Neuronal stem cell (in vitro differentiated cells): ENCODE measurements at regions not wholly inside any gene's neighbourhood (a gene's known extent, or its start where the extent isn't known, plus 50 kb on each side); places are given as distances from the start of the nearest gene placed in this dataset.

Experiments used
- DNase-seq: peaks from one replicate; pipeline ENCODE4 v3.0.0-alpha.2; 2013; ENCODE audit warnings: low spot score
- H2AFZ ChIP-seq: one replicate; pipeline ENCODE4 v1.6.1; 2013; ENCODE audit warnings: mild to moderate bottlenecking, low read length, inconsistent platforms
- H2AK5ac ChIP-seq: 2 replicates; pipeline ENCODE4 v1.6.1; 2013; ENCODE audit warnings: low read depth, mild to moderate bottlenecking, inconsistent platforms, low read length, moderate library complexity, mixed read lengths
- H2BK120ac ChIP-seq: 2 replicates; pipeline ENCODE4 v1.6.1; 2013; ENCODE audit warnings: low read depth, mild to moderate bottlenecking, inconsistent platforms, low read length, moderate library complexity, mixed read lengths
- H2BK12ac ChIP-seq: one replicate; pipeline ENCODE4 v1.6.1; 2013; ENCODE audit warnings: low read length, inconsistent platforms
- H2BK15ac ChIP-seq: 2 replicates; pipeline ENCODE4 v1.6.1; 2013; ENCODE audit warnings: mild to moderate bottlenecking, low read length, inconsistent platforms, mixed read lengths
- H2BK5ac ChIP-seq: one replicate; pipeline ENCODE4 v1.6.1; 2013; ENCODE audit warnings: inconsistent platforms, mild to moderate bottlenecking, low read length, moderate library complexity
- H3K14ac ChIP-seq: one replicate; pipeline ENCODE4 v1.6.1; 2013; ENCODE audit warnings: low read length, inconsistent platforms
- H3K18ac ChIP-seq: 2 replicates; pipeline ENCODE4 v1.6.1; 2013; ENCODE audit warnings: low read length, inconsistent platforms
- H3K23ac ChIP-seq: 2 replicates; pipeline ENCODE4 v1.6.1; 2013; ENCODE audit warnings: low read depth, mild to moderate bottlenecking, mixed read lengths, low read length, inconsistent platforms; ENCODE audit not compliant: poor library complexity
- H3K27ac ChIP-seq: replicated peaks from 3 replicates; pipeline ENCODE4 v1.5.1; 2013; ENCODE audit warnings: low read length, inconsistent platforms
- H3K27me3 ChIP-seq, 3 experiments: 2 replicates each; pipeline ENCODE4 v1.6.1; 2013; ENCODE audit warnings: low read length in 3 of 3, mild to moderate bottlenecking in 2 of 3, inconsistent platforms in 1 of 3, low read depth in 1 of 3, mixed read lengths in 1 of 3, moderate library complexity in 1 of 3; ENCODE audit not compliant: control insufficient read depth in 3 of 3, insufficient read depth in 3 of 3
- H3K36me3 ChIP-seq, 2 donors: replicated peaks in 1 of 2; 2 replicates each; pipeline ENCODE4 v1.6.1; 2013; ENCODE audit warnings: low read length in 2 of 2; ENCODE audit not compliant: control insufficient read depth in 2 of 2, insufficient read depth in 2 of 2
- H3K4ac ChIP-seq: 2 replicates; pipeline ENCODE4 v1.6.1; 2013; ENCODE audit warnings: inconsistent platforms, mild to moderate bottlenecking, low read length, moderate library complexity
- H3K4me1 ChIP-seq, 2 donors: 1 replicate in 1 of 2; 2 replicates in 1 of 2; pipeline ENCODE4 v1.6.1; 2013; ENCODE audit warnings: low read length in 2 of 2, low read depth in 1 of 2; ENCODE audit not compliant: control insufficient read depth in 2 of 2, insufficient read depth in 1 of 2
- H3K4me2 ChIP-seq: one replicate; pipeline ENCODE4 v1.6.1; 2013; ENCODE audit warnings: mild to moderate bottlenecking, low read length, inconsistent platforms; ENCODE audit not compliant: insufficient read depth, poor library complexity, severe bottlenecking
- H3K4me3 ChIP-seq, 2 donors: 2 replicates each; pipeline ENCODE4 v1.5.1; 2013; ENCODE audit warnings: low read length in 2 of 2, mild to moderate bottlenecking in 2 of 2, inconsistent platforms in 1 of 2, moderate library complexity in 1 of 2
- H3K79me1 ChIP-seq: one replicate; pipeline ENCODE4 v1.6.1; 2013; ENCODE audit warnings: low read depth, mild to moderate bottlenecking, inconsistent platforms, low read length, moderate library complexity
- H3K9ac ChIP-seq: one replicate; pipeline ENCODE4 v1.6.1; 2013; ENCODE audit warnings: mild to moderate bottlenecking, low read depth, low read length, inconsistent platforms; ENCODE audit not compliant: poor library complexity
- H3K9me3 ChIP-seq, 2 donors: replicated peaks in 1 of 2; 2 replicates each; pipeline versions ENCODE3 to v1.6.1; 2013; ENCODE audit warnings: low read length in 2 of 2, mild to moderate bottlenecking in 2 of 2, inconsistent platforms in 1 of 2, low read depth in 1 of 2, mixed read lengths in 1 of 2, moderate library complexity in 1 of 2; ENCODE audit not compliant: control insufficient read depth in 2 of 2, insufficient read depth in 1 of 2
- H4K8ac ChIP-seq: one replicate; pipeline ENCODE4 v1.6.1; 2013; ENCODE audit warnings: low read depth, mild to moderate bottlenecking, inconsistent platforms, low read length, moderate library complexity
- H4K91ac ChIP-seq: one replicate; pipeline ENCODE4 v1.6.1; 2013; ENCODE audit warnings: low read length, low read depth, mild to moderate bottlenecking, inconsistent platforms; ENCODE audit not compliant: poor library complexity
- WGBS, 2 donors: extraction: QIAGEN DNeasy Blood & Tissue Kit; methylation state at CpG; one replicate each; pipeline ENCODE4 v1.1.7; 2013; ENCODE audit warnings: missing lambda C conversion rate in 2 of 2, mixed read lengths in 1 of 2; ENCODE audit not compliant: insufficient read length in 2 of 2, insufficient replicate concordance in 1 of 2; ENCODE audit errors: extremely low coverage in 2 of 2; 5-methylcytosine and 5-hydroxymethylcytosine counted together

GRCh38 chr21:23045955-23046354, 2047.7 kb downstream of the NCAM2 start:
- Histone ChIP-seq H2BK12ac (no peak overlapping the region), H3K4me3 (no peak overlapping the region), H4K91ac (no peak overlapping the region), H2AK5ac (no peak overlapping the region), H3K36me3 (no peaks in the 10 kb centered on the region), H3K14ac (no peak overlapping the region), H3K4me1 (no peaks in the 10 kb centered on the region), H3K9ac (no peak overlapping the region), H3K4me2 (no peak overlapping the region), H2BK5ac (no peak overlapping the region), H3K9me3 (no peaks in the 10 kb centered on the region), H3K23ac (no peak overlapping the region), H3K79me1 (no peaks in the 10 kb centered on the region), H3K18ac (no peak overlapping the region), H3K4ac (no peak overlapping the region), H3K27ac (no peak overlapping the region), H4K8ac (no peak overlapping the region), H3K27me3 (no peaks in the 10 kb centered on the region), H2BK120ac (no peak overlapping the region), H2BK15ac (no peak overlapping the region), H2AFZ (no peak overlapping the region)
- no CpG with 5 or more reads among the region's 1 CpG for WGBS, 2 donors
- DNase-seq, result no peak

- Histone ChIP-seq H2BK15ac (no peak overlapping the region), H2BK5ac (no peak overlapping the region), H2BK12ac (no peak overlapping the region)
Measured at GRCh38 chr21:23067672-23068071, 2069.5 kb downstream of the NCAM2 start.

DNA sequence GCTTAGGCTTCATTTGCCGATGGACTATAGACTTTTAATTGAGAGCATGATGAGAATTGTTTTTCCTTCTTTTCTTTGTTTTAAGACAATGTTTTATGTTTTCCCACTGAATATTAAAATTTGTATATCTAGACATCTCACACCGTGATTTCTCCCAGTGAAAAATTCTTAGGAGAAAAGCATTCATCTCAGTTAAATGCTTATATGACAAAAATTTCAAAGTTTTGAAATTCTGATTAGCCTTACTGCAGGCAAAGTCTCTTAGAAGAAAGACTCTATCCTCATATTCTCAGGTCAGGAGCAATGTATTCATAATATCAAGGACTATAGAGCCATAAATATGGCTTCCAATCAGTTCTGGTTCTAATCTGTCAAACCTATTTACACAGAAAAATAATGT, 2085.0 kb downstream of the NCAM2 start:
- Histone ChIP-seq H3K9ac (no peak overlapping the region), H3K4me1 (no peaks in the 10 kb centered on the region), H3K4ac (no peak overlapping the region), H3K14ac (no peak overlapping the region), H2BK5ac (no peak overlapping the region), H3K27me3 (no peaks in the 10 kb centered on the region), H3K18ac (no peak overlapping the region), H3K9me3 (no peaks in the 10 kb centered on the region), H2BK120ac (no peak overlapping the region), H2BK15ac (no peak overlapping the region), H3K23ac (no peak overlapping the region), H2BK12ac (no peak overlapping the region), H2AFZ (no peak overlapping the region), H2AK5ac (no peak overlapping the region), H3K4me2 (no peak overlapping the region), H3K27ac (no peak overlapping the region), H3K4me3 (no peak overlapping the region), H4K91ac (no peak overlapping the region), H3K79me1 (no peaks in the 10 kb centered on the region), H3K36me3 (no peaks in the 10 kb centered on the region), H4K8ac (no peak overlapping the region)
- WGBS, 2 donors, result no CpG with 5 or more reads among the region's 2 CpGs
- DNase-seq, result no peak

More at GRCh38 chr21:23067672-23068071, 2069.5 kb downstream of the NCAM2 start:
- Histone ChIP-seq H3K9ac (no peak overlapping the region), H2AFZ (no peak overlapping the region), H3K27ac (no peak overlapping the region), H3K79me1 (no peaks in the 10 kb centered on the region), H2AK5ac (no peak overlapping the region), H4K91ac (no peak overlapping the region), H3K23ac (no peak overlapping the region), H3K4ac (no peak overlapping the region), H3K27me3 (no peaks in the 10 kb centered on the region), H3K9me3 (no peaks in the 10 kb centered on the region), H3K18ac (no peak overlapping the region), H3K4me2 (no peak overlapping the region), H4K8ac (no peak overlapping the region), H3K14ac (no peak overlapping the region), H3K36me3 (no peaks in the 10 kb centered on the region), H3K4me1 (no peaks in the 10 kb centered on the region), H2BK120ac (no peak overlapping the region), H3K4me3 (no peak overlapping the region)
- WGBS, 2 donors, result no CpG with 5 or more reads among the region's 2 CpGs
- no peak for DNase-seq

GRCh38 chr21:23093259-23093658, 2095.1 kb downstream of the NCAM2 start:
- no peak overlapping the region for H2BK12ac ChIP-seq
- H2AK5ac ChIP-seq, result no peak overlapping the region
- no peak for DNase-seq
- H2AFZ ChIP-seq, result no peak overlapping the region
- no peak overlapping the region for H3K14ac ChIP-seq
- no CpG with 5 or more reads among the region's 2 CpGs for WGBS, 2 donors
- no peak overlapping the region for H2BK15ac ChIP-seq
- H3K36me3 ChIP-seq, result no peaks in the 10 kb centered on the region
- no peak overlapping the region for H2BK120ac ChIP-seq
- no peak overlapping the region for H3K18ac ChIP-seq
- no peak overlapping the region for H3K4ac ChIP-seq
- H2BK5ac ChIP-seq, result no peak overlapping the region
- peaks cover 0 to 3% of the 10 kb centered on the region in 2 donors for H3K9me3 ChIP-seq
- no peak overlapping the region for H3K9ac ChIP-seq
- no peak overlapping the region for H3K4me3 ChIP-seq
- H3K4me1 ChIP-seq, result no peaks in the 10 kb centered on the region
- no peak overlapping the region for H3K27ac ChIP-seq
- no peak overlapping the region for H4K8ac ChIP-seq
- H3K79me1 ChIP-seq, result no peaks in the 10 kb centered on the region
- no peak overlapping the region for H4K91ac ChIP-seq
- H3K4me2 ChIP-seq, result no peak overlapping the region
- H3K23ac ChIP-seq, result no peak overlapping the region
- H3K27me3 ChIP-seq, result no peaks in the 10 kb centered on the region
